Suprapubic skin (tissue), 4 donors: ENCODE measurements at regions not wholly inside any gene's neighbourhood (a gene's known extent, or its start where the extent isn't known, plus 50 kb on each side); places are given as distances from the start of the nearest gene placed in this dataset.

ENCODE experiments used
- DNase-seq, 2 donors: peaks; one replicate each; pipeline ENCODE4 v3.0.0-alpha.2; 2019; ENCODE audit warnings: low spot score in 2 of 2
- H3K27ac ChIP-seq: fragments of 200-600 bp; sonication (generic); one replicate; pipeline ENCODE4 v1.5.1; 2019
- H3K27me3 ChIP-seq: fragments of 200-600 bp; sonication (generic); one replicate; pipeline ENCODE4 v1.5.1; 2019
- H3K36me3 ChIP-seq: fragments of 200-600 bp; sonication (generic); one replicate; pipeline ENCODE4 v1.5.1; 2019
- H3K4me1 ChIP-seq: fragments of 200-600 bp; sonication (generic); one replicate; pipeline ENCODE4 v1.5.1; 2019
- H3K4me3 ChIP-seq: fragments of 200-600 bp; sonication (generic); one replicate; pipeline ENCODE4 v1.5.1; 2019; ENCODE audit warnings: mild to moderate bottlenecking
- H3K9me3 ChIP-seq: fragments of 200-600 bp; sonication (generic); one replicate; pipeline ENCODE4 v1.5.1; 2019
- CTCF ChIP-seq, 2 donors: fragments of 200-600 bp in 1 of 2; fragments of 450-650 bp in 1 of 2; sonication (generic) in 1 of 2; IDR thresholded peaks; one replicate each; pipeline ENCODE4 v1.5.1; 2016 to 2019; ENCODE audit warnings: antibody characterized with exemption in 2 of 2, mild to moderate bottlenecking in 1 of 2, moderate library complexity in 1 of 2
- EP300 ChIP-seq: sonication (generic); formaldehyde crosslinking; IDR thresholded peaks from one replicate; pipeline ENCODE4 v1.6.1; 2017; ENCODE audit warnings: antibody characterized with exemption
- POLR2A ChIP-seq, 2 donors: fragments of 450-650 bp; IDR thresholded peaks; one replicate each; pipeline ENCODE4 v1.6.1; 2017; ENCODE audit warnings: antibody characterized with exemption in 2 of 2, mild to moderate bottlenecking in 2 of 2, moderate library complexity in 2 of 2
- POLR2AphosphoS5 ChIP-seq, 3 donors: sonication (generic); formaldehyde crosslinking; IDR thresholded peaks; one replicate each; pipeline ENCODE4 v1.6.1; 2017; ENCODE audit warnings: antibody characterized with exemption in 3 of 3
- WGBS: methylation state at CpG from one replicate; pipeline ENCODE4 v1.1.5; 2018; 5-methylcytosine and 5-hydroxymethylcytosine counted together

- no peak overlapping the region for H3K4me3 ChIP-seq
- no peak overlapping the region for H3K27ac ChIP-seq
- H3K4me1 ChIP-seq, result no peaks in the 10 kb centered on the region
- no peaks in the 10 kb centered on the region for H3K9me3 ChIP-seq
- H3K27me3 ChIP-seq, result no peaks in the 10 kb centered on the region
- 35% methylated on average over 3 of the region's 3 CpGs for WGBS
- no peak for TF ChIP-seq EP300
- no peak for TF ChIP-seq POLR2AphosphoS5 (IDR thresholded peaks at IDR 0.05)
- no peak for TF ChIP-seq CTCF (IDR thresholded peaks at IDR 0.05)
- TF ChIP-seq POLR2A (IDR thresholded peaks at IDR 0.05), result no peak
- DNase-seq, result no peak
- no peaks in the 10 kb centered on the region for H3K36me3 ChIP-seq
Measured at GRCh38 chr5:87826507-87826906, 413.8 kb upstream of the CCNH start.

- Histone ChIP-seq H3K9me3 (no peaks in the 10 kb centered on the region), H3K4me3 (no peak overlapping the region), H3K4me1 (no peaks in the 10 kb centered on the region), H3K36me3 (no peaks in the 10 kb centered on the region), H3K27me3 (no peaks in the 10 kb centered on the region), H3K27ac (no peak overlapping the region)
- no peak for DNase-seq
- TF ChIP-seq CTCF (IDR thresholded peaks at IDR 0.05) (no peak), EP300 (no peak), POLR2A (IDR thresholded peaks at IDR 0.05) (no peak)
- WGBS, result 56% methylated on average over 1 of the region's 1 CpG
Measured at GRCh38 chr5:87825583-87825982, 412.9 kb upstream of the CCNH start.

- TF ChIP-seq POLR2AphosphoS5 (IDR thresholded peaks at IDR 0.05), result no peak
- no peak for TF ChIP-seq EP300
- TF ChIP-seq POLR2A (IDR thresholded peaks at IDR 0.05), result no peak
- Histone ChIP-seq H3K4me1 (no peaks in the 10 kb centered on the region), H3K4me3 (no peak overlapping the region), H3K27me3 (no peaks in the 10 kb centered on the region), H3K36me3 (no peaks in the 10 kb centered on the region), H3K9me3 (peaks cover 7% of the 10 kb centered on the region), H3K27ac (no peak overlapping the region)
- DNase-seq, result no peak
Measured at GRCh38 chr5:87807783-87808182, 395.1 kb upstream of the CCNH start.

- no peak for DNase-seq
- no peak overlapping the region for H3K4me3 ChIP-seq
- no peak overlapping the region for H3K27ac ChIP-seq
- peaks cover 7% of the 10 kb centered on the region for H3K9me3 ChIP-seq
- H3K27me3 ChIP-seq, result no peaks in the 10 kb centered on the region
- H3K4me1 ChIP-seq, result no peaks in the 10 kb centered on the region
- TF ChIP-seq POLR2AphosphoS5 (IDR thresholded peaks at IDR 0.05), result no peak
- no peaks in the 10 kb centered on the region for H3K36me3 ChIP-seq
Measured at GRCh38 chr5:87803352-87803751, 390.6 kb upstream of the CCNH start.

- H3K9me3 ChIP-seq, result no peaks in the 10 kb centered on the region
- no peaks in the 10 kb centered on the region for H3K4me1 ChIP-seq
- 42% methylated on average over 4 of the region's 4 CpGs for WGBS
- peaks cover 7% of the 10 kb centered on the region for H3K27me3 ChIP-seq
- H3K4me3 ChIP-seq, result no peak overlapping the region
- TF ChIP-seq POLR2A (IDR thresholded peaks at IDR 0.05) (no peak), CTCF (IDR thresholded peaks at IDR 0.05) (no peak), POLR2AphosphoS5 (IDR thresholded peaks at IDR 0.05) (no peak), EP300 (no peak)
- H3K27ac ChIP-seq, result no peak overlapping the region
- DNase-seq, result no peak
- no peaks in the 10 kb centered on the region for H3K36me3 ChIP-seq
Measured at GRCh38 chr5:87791869-87792268, 379.1 kb upstream of the CCNH start.

- TF ChIP-seq POLR2A (IDR thresholded peaks at IDR 0.05), result no peak
- TF ChIP-seq EP300, result no peak
- no peak for TF ChIP-seq CTCF (IDR thresholded peaks at IDR 0.05)
- no peak for TF ChIP-seq POLR2AphosphoS5 (IDR thresholded peaks at IDR 0.05)
- Histone ChIP-seq H3K27ac (no peak overlapping the region), H3K27me3 (peaks cover 19% of the 10 kb centered on the region), H3K4me3 (no peak overlapping the region), H3K4me1 (no peaks in the 10 kb centered on the region), H3K9me3 (no peaks in the 10 kb centered on the region), H3K36me3 (no peaks in the 10 kb centered on the region)
- 73% methylated on average over 2 of the region's 2 CpGs for WGBS
- no peak for DNase-seq
Measured at GRCh38 chr5:87788416-87788815, 375.7 kb upstream of the CCNH start.
